ENCODE measurements at regions not wholly inside any gene's neighbourhood (a gene's known extent, or its start where the extent isn't known, plus 50 kb on each side); places are given as distances from the start of the nearest gene placed in this dataset.

DNA sequence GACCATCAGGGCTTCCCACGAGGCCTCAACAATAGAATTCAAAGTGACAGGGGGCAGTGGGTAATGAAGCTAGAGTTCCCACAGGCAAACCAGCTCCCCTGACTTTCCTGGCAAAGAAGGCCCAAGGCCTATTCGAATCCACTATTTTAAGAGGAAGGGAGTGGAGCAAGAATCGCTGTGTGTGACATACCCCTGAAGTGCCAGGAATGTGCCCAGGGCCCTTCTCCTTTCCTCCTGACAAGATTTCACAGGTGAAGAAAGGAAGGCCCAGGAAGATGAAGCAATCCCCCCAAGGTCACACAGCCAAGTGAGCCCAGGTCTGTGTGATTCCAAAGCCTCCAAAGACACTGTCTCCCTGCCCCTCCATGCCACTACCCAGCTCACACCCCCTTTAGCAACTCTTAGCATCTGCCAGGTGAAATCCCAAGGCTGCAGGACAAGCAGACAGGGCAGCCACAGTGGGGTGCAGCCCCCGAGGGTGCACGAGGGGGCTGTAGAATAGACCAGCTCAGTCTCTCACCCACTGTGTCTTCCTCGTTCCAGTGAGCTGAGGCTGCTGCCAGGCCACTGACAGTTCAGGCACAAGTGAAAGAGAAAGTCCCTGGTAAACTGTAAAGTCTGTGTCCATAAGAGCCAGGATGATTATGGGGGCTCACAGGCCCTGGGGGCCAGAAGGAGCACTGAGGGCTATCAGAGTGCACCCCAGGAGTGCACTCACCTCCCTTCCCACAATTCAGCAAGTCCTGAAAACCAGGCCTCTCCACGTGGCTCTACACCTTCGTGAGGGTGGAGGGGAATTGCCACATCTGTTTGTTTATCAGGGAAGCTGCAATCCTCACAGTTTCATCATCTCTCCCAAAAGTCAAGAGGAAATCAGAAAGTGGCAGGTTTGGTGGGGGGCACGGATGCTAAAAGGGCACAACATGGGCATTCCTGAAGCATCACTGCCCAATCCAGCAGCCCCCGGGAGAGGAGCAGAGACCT, 70.8 kb upstream of the ZMIZ1 start:
- TF ChIP-seq EZH2 (IDR thresholded peaks at IDR 0.05) (no peak), POLR2A (IDR thresholded peaks at IDR 0.05; ENCODE audit: borderline replicate concordance, extremely low read depth, insufficient read depth, insufficient read length) (no peak), ZNF274 (IDR thresholded peaks at IDR 0.05; ENCODE audit: low read depth, low read length) (no peak), EGR1 (IDR thresholded peaks at IDR 0.05; ENCODE audit: low read depth) (no peak), CEBPB (IDR thresholded peaks at IDR 0.05; ENCODE audit: low read depth) (no peak)
- TF ChIP-seq, protein P1, sequence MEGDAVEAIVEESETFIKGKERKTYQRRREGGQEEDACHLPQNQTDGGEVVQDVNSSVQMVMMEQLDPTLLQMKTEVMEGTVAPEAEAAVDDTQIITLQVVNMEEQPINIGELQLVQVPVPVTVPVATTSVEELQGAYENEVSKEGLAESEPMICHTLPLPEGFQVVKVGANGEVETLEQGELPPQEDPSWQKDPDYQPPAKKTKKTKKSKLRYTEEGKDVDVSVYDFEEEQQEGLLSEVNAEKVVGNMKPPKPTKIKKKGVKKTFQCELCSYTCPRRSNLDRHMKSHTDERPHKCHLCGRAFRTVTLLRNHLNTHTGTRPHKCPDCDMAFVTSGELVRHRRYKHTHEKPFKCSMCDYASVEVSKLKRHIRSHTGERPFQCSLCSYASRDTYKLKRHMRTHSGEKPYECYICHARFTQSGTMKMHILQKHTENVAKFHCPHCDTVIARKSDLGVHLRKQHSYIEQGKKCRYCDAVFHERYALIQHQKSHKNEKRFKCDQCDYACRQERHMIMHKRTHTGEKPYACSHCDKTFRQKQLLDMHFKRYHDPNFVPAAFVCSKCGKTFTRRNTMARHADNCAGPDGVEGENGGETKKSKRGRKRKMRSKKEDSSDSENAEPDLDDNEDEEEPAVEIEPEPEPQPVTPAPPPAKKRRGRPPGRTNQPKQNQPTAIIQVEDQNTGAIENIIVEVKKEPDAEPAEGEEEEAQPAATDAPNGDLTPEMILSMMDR (IDR thresholded peaks at IDR 0.05 in 2 of 3, conservative IDR thresholded peaks at IDR 0.05 in 1 of 3; ENCODE audit: borderline replicate concordance in 1 of 3, insufficient read depth in 1 of 3, low read depth in 2 of 3, low read length in 2 of 3) = no peak
- BruUV-seq (replicated peaks) = no TSS peak
- ChIA-PET RAD21 (ENCODE audit: low non-redundant PET in 1 of 2, low total read pairs in 2 of 2, uncharacterized antibody in 2 of 2, unreplicated experiment in 2 of 2) (no interaction called here), POLR2A (no interaction called here), CTCF (no interaction called here)
- no peaks in the 10 kb centered on the region for H3K27me3 ChIP-seq (ENCODE audit: insufficient read depth, low read length)
- H3K9me2 ChIP-seq (ENCODE audit: insufficient read depth) = no peaks in the 10 kb centered on the region
- intact Hi-C loops (cut with micrococcal nuclease) = no loop called here
- no peak for DNase-seq (ENCODE audit: low read depth, low spot score)
- no peak overlapping the region for H3K4me2 ChIP-seq (ENCODE audit: low read length)
- H3K27ac ChIP-seq (ENCODE audit: low read depth, low read length) = no peak overlapping the region
- no peaks in the 10 kb centered on the region for H4K20me1 ChIP-seq (ENCODE audit: insufficient read depth)
- H2AFZ ChIP-seq (ENCODE audit: low read depth, low read length, poor library complexity, severe bottlenecking) = no peak overlapping the region
- ATAC-seq = no peak
- H3K4me3 ChIP-seq (replicated peaks in 1 of 2; ENCODE audit: low read depth in 1 of 2, low read length in 2 of 2) = no peak overlapping the region
- H3K79me2 ChIP-seq (ENCODE audit: insufficient read depth, low read length) = no peaks in the 10 kb centered on the region
- no peaks in the 10 kb centered on the region for H3K4me1 ChIP-seq (ENCODE audit: control insufficient read depth in 1 of 2, insufficient read depth in 2 of 2, low read length in 2 of 2)
- H3K9ac ChIP-seq (ENCODE audit: low read length) = no peak overlapping the region
- no peaks in the 10 kb centered on the region for H3K9me3 ChIP-seq (ENCODE audit: control insufficient read depth in 1 of 2, insufficient read depth in 1 of 2, low read depth in 1 of 2, low read length in 2 of 2)
- H3K36me3 ChIP-seq (ENCODE audit: control insufficient read depth in 1 of 2, insufficient read depth in 2 of 2, low read length in 2 of 2) = no peaks in the 10 kb centered on the region

Data from HCT116 (cell line).